ENCODE measurements at regions not wholly inside any gene's neighbourhood (a gene's known extent, or its start where the extent isn't known, plus 50 kb on each side); places are given as distances from the start of the nearest gene placed in this dataset.

DNA sequence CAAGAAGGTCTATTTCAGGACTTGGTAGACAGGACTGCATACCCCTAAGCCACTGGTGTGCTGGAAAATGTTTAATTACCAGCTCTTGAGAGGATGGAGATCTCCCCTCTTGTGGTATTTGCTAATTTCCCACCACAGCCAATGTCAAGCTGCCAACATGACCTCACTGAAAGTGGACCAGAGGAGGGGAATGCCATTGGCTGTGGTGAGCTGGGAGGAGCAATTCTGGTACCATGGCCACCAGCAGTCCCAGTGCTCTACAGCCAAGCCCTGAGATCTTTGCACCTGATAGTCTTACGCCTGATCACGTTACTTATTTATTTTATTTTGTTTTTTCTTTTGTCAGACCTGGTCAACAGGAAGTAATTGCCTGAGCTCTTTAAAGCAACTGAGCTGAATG is 82.5 kb upstream of the BCL6 start:
- no peak for DNase-seq

DNA sequence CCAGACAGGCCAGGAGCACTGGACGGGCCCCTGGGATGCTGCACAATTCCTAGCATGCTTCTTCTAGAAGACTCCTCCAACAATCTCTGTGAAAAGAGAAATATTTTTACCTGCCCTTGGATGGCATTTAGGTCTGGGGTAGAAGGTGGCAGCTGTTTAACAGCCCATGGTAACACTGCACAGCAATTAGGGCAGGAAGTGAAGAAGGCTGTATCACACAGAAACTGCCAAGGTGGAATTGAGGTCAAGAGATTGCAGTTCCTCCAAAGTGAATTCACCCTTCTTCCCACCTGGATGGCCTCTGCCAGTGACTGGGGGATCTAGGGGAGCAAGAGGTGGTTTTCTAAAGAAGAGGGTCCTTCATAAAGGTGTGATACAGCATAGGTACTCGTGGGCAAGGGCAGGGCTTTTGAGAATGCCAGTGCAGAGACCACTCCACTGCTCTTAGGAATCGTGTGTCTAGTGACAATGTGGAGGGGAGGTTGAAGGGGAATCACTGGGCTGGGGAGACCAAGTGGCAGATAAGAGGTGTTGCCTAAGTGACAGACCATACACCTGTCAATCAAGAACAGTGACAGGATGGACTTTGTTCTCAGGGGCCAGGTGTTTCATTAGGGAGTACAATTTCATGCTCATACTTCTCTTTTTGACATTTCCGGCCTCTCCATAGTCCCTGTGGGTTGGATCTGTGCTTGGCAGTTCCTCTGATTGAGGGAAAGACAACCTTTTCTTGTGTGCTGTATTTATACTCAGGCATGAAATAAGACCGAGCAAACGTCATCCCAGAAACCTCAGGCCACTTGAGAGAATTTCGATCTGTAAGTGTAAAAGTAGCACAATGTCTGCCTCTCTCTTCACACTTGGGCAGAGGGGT is 83.5 kb upstream of the BCL6 start:
- DNase-seq, result no peak

DNA sequence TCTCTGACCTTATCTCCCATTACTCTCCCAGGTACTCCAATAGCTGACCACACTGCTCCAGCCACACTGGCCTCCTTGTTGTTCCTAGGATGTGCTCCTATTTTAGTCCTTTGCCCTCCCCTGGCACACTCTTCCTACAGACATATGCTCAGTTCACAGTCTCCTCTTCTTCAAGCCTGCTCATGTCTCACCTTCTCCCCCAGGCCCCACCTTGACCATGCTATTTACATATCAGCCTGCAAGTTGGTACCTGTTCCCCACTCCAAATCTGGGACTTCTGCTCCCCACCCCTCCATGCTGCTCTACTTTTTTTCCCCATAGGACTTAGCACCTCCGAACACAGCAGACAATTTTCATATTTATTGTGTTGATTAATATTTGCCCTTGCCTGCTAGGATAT is 84.9 kb upstream of the BCL6 start:
- DNase-seq, result no peak

DNA sequence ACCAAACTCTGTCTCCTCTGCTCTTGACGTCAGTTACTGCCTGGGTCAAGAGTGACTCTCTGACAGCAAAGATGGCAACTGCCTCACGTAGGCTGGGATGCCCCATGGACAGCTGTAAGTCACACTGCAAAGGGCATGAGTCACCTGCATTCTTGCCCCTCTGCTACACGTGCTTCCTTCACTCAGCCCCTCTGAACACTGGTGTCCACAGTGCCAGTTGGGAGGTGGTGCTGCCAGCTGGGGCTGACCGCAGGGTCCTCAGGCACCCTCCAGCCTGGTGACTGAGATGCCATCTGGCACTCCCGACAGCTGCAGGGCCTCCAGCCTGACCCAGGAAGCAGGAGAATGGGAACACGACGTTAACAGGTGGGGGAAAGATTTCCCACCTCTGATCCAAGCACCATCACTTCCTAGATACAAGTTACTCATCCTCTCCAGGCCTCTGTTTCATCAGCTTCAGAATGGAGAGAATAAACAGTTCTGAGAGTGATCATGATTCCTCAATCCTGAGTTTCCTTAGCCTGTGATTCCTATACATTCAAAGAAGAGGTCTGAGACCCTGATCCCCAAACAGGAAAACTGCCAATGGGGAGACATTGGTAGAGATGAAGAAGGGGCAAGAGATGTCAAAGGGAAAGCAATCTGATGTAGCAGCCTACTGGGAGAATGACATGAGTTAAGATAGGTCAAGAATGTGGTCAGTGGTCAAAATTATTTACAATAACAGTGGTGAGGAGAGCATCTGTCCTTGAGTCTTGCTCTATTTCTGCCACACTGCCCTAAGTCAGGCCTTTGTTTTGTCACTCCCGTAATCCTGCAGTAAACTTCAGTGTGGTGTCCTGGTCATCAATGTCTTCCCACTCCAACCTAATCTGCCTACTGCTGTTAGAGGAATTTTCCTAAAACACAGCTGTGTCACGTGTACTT is 86.1 kb upstream of the BCL6 start:
- DNase-seq, result no peak

DNA sequence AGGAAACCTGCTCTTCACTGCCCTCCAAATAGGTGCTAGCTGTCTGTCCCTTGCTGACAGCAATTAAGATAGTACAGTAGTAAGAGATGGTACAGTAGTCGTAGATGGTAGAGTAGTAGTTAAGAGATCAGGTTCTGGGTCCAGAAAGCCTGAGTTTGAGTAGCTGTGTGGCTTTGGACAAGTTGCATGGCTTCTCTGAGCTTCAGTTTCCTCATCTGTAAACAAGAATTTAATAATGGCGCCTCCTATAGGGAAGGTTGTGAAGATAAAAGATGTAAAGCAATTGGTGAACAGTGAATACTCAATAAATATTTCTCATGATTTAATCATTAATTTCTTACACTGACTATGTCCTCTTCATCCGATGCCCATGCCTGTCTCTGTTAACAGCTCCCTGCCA is 86.9 kb upstream of the BCL6 start:
- DNase-seq, result no peak

DNA sequence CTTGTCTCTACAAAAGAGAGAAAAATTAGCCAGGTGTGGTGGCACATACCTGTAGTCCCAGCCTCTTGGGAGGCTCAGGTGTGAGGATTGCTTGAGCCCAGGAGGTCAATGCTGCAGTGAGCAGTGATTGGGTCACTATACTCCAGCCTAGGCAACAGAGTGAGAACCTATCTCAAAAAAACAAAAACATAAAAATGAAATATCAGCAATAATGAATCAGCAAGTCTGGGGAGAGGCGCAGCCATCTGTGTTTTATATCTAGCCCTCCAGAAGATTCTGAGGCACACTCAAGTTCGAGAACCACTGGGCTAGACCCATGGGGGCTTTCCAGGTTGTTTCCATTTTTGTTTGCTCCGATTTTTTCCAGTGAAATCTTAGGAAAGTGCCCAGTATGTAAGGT is 88.1 kb upstream of the BCL6 start:
- no peak for DNase-seq

DNA sequence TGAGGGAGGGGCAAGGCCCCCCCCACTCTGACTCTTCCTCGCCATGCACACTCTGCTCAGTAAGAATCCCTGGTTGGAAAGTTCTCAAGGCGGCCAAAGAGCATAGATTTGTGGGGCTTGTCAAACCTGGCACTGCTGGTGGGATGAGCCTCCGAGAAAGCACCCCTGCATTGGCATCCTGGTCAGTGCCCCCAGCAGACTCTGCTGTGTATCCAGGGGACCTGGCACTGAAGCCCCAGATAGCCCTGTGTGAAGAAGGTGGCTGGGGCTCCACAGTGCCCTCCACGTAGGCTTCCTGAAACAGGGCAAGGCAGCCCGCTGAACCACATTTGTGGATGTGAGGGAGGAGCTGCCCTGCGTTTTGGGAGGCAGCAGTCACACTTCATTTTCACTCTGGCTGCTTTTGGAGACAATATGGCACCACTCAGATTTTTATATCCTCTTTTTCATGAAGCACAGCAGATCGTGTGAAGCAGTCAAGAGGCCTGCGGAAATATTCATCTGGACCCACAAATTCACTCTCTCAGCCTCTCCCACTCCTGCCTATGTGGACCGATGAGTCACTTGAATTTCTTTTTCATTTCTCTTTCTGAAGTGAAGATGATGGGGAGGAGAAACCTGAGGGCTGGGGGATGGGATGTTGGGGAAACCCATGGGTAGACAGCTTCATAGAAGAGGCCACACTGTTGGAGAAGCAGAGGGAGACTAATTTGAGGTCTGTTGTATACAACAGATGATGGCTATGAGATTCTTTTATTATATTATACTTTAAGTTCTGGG is 88.7 kb upstream of the BCL6 start:
- no peak for DNase-seq

DNA sequence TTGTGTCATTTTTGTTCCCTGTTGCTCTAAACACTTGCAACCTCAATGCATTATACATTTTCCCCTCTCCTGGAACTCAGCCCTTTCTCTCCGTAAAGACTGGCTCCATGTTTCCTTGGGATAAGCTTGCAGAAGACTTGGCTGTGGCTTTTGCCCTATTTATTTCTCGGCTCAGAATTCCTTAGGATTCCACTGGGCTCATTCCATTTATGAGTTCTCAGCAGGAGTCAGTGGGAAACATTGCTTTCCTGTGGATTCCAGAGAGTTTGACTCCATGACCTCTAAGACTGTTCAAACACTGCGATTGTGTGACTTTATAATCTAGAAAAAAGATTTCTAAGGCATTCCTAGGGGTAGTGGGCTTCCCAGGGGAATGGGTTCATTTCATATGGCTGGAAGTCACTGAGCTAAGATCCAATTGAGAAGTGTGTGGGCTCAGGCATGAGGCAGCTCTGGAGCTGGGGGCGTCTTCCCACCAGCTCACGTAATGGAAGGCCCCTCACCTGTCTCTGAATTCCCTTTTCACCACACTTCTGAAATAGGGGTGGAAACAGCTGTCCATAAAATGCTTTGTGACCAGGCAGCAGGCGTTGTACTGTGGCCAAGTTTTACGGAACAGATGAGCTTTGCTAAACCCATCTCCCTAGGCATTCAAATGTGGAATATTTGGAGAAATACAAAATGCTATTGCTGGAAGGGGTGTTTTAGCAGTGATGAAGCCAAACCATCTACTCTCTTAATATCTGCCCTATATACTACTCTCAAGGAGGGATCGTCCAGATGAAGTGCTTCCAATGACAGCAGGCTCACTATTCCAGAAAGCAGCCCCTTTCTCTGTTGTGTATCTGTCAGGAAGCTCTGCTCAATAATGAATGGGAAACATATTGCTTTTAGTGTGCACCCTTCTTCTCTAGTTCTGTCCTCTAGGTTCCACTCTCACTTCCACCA is 91.8 kb upstream of the BCL6 start:
- DNase-seq, result no peak

DNA sequence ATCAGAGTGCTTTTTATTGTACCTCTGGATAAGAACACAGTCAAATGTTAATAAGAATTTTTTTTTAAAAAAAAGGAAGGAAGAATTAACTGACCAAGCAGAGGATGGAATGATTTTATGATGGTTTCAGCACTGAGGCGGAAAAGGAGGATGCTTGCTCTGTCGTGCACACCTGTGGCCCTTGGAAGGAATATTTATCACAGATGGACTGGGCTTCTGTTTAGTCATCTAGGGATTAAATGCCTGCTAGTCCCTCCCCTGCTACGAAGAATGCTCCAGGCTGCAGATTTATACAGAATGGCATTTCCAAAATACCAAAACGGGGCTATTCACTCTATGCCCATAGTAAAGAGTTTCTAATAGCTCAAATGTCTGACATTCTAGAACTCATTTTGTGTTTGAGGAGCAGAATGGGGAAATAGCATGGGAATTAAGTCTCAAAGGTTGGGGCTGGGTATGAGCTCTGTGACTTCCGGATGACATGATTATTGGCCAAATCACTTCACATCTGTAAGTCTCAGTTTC is 92.8 kb upstream of the BCL6 start:
- DNase-seq, result no peak

DNA sequence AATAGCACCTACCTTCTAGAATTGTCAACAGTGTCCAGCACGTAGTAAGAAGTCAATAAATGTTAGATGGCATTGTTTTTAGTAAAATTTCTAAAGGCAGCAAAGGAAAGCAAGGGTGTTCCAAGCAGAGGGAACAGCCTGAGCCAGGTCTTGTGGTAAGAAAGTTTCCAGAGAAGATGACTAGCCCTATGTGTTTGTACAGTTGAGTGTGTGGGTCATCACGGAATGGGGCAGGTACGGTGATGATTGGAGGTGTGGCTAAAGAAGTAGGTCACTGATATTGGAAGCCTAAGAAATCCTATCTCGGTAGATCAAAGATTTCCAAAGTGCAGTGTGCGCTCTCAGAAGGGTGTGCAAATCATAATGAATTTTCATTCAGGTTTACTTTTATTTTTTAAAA is 94.2 kb upstream of the BCL6 start:
- DNase-seq, result no peak

DNA sequence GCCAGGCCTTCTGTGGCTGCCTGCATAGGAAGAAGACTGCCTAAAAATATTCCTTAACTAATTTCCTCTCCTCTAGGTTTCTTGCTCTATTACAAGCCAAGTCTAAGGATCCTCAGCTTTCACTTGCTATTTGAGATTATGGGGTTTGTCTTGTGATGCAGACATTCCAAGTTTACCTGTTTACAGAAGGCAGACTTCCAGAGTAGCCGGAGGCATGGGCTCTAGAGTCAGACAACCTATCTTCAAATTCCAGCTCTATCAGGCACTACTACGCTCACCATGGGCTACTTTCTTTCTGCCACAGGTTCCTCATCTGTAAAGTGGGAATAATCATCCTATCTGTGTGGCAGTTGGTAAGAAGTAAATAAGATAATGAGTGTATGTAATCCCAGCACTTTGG is 95.6 kb upstream of the BCL6 start:
- no peak for DNase-seq

DNA sequence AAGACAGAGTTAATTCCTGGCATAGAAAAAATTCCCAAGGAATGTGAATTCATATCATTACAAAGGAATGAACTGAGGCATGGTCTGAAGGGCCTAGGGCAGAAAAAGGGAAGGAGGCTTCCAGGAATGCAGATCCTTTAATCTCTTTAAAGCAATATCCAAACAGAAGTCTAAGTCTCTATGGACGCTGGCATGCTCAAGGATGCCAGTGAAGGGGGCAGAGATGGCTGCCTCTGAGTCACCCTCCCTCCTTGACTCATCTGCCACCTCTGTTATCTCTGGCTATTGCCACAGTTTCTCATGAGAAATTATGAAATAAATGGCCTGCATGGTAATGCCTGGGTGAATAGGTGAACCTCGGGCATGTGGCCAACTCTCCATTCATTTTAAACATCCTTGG is 96.3 kb upstream of the BCL6 start:
- no peak for DNase-seq

DNA sequence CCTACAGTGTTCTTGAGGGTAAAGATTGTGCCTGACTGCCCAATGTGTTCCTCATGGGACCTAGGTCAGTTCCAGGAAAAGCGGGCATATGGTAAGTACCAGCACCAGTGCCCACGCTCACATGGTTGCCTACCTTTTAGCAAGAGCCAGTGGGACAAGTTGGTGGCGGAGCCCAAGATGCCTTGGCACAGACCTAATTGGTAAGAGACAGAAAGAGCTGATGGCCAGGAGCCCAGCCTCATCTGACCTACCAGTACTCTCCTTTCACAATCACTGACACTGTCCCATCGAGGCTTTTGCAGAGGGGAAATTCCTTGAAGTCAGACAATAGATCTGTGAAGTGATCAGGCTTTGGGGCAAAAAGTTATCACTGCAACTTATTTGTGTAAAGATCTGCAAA is 98.4 kb upstream of the BCL6 start:
- DNase-seq, result no peak

DNA sequence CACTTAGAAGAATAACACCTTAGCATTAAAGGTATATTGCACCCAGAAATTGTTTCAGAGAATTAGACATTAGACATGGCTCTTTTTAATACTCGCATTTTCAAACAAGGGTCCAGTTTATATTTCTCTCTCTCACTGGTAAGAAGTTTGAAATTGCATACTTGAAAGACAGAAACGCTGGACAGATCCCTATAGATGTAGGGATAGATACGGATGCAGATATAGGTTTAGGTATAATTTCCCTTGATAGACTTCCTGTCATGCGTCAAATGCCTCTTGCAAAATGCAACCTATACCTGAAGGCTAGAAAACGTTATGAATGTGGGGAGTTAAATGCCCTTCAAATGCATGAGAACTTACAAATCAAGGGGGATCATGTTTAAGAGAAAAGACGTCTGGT is 99.4 kb upstream of the BCL6 start:
- DNase-seq, result no peak

DNA sequence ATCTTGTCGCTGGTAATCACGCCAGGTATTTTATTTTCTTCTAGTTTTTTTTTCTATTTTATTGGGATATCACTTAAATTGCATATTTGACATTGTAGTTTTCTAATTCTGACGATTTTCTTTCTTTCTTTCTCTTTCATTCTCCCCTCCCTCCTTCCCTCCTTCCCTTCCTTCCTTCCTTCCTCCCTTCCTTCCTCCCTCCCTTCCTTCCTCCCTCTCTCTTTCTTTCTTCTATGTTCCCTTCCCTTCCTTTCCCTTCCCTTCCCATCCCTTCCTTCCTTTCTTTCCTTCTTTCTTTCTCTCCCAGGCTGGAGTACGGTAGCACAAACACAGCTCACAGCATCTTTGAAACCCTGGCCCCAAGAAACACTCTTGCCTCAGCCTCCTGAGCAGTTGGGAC is 100.6 kb upstream of the BCL6 start:
- DNase-seq, result no peak

DNA sequence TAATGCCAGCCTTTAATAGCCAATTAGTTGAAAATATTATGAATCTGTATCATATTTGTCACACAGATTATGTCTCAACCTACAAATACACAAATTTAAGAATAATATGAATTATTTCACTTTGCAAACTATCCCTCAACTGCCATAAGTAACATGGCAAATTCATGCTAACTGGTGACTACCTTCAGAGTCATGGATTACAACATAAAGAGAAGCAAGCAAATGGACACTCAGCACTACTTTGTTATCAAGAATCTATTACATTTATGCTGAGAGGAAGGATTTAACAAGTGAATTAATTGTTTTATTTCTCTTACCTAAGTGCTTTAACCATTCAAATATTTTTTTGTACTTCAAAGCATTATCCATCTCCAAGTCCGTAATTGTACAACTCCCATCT is 103.1 kb upstream of the BCL6 start:
- DNase-seq, result no peak

DNA sequence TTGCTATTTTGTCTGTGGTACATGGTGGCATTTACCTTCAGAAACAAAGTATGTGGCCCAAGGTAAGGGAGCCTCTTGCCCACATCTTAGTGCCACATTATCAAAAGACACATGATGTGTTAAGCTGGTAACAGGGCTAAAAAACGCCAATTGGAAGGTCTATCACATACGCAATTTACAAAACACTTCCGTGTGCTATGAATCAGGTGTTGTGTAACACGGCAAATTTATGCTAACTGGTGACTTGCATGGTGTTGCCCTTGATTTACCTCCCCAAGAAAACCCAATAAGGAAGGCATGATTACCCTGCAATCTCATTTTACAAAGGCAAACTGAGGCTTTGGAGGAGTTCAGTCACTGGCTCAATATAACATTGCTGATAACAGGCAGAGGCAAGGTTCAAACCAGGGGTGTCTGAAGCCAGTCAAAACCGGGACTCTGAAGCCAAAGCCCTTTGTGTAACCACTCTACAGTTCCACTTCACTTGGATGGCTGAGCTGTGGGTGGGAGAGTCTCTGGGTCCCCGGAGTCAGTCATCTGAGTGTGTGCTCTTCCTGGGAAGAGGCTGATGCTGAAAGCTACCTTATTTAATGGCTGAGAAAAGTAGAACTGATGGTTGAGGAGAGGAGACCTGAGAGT is 103.9 kb upstream of the BCL6 start:
- no peak for DNase-seq

DNA sequence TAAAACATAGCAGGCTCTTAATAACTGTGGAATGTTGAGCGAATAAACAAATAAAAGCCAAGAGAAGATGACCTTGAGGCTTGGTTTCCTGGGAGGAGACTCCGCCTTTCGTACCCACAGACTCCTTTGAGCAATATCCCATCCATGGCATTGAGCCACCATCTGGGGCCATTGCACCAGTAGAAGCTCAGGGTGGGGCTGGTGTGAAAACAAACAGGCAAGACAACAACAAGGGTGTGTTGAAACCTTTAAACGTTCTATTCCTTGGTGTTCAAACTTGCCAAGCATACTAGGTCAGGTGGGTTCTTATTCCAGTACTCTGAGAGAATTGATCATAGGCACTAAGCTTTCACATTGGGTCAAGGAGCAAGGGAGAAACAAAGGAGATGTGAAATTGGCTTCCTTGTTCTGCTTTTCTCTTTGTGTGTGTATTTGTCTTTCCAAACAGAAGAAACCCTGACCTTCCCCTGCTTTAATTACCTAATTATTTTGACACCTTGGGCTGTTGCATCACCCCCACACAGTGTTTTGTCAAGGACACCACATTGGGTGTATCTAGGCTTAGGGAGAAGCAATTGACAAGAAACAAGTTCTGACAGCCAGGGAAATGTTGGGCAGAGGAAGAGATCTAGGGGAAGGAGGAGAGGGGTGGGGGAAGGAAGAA is 105.1 kb upstream of the BCL6 start:
- no peak for DNase-seq

DNA sequence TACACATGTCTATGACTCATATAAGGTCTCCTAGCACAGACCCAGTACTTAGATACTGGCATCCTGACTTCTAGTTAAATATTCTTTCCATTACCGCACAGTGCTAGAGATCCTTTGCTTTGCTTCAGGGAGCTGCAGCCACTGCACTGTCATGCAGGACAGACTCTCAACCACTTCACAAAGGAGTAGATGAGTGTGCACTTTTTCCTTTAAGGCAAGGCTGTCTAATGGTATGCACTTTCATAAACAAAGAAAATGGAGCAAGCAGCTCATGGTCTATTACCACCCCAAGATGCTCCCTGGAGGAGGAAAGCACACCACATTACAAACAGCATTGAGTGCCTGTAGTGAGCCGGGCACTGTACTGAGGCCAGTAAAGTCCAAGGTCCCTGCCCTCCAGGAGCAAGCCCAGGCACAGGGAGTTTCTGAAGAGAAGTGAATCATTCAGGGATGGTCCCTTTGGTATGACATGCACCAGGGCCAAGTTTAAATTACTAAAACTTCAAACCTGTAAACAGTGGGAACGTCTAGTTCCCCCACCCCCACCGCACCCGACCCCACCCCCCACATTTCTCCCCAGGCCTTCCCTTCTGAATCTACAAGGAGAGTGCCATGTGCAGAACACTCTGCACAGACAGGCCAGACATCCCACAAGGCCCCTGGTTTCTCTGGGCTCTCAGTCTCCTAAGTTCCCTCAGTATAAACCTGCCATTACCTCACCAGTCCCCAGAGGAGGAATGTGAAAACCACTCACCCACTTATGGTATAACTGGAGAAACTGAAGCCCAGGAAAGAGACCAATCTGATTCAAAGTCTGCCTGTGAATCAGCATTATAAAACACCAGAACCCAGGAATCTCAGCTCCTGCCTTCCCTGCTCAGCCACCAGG is 107.8 kb upstream of the BCL6 start:
- DNase-seq, result no peak

DNA sequence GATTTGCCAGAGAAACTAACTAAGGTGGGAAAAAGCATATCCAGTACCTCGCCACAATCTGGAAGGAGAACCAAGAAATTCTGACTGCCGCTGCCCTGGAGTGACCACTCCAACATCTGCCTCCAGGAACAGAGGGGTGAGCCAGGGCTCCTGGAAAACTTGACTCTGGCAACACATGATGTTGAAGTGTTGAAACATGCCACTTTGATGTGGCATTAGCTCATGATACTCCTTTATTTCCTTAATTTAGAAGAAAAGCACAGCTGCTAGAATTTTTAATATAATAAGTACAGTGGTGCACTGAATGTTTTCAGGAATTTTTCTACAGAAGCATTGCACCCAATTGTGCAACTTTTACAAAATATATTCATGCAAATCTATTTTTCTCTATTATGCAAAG is 109.9 kb upstream of the BCL6 start:
- DNase-seq, result no peak

Measured in NCI-H1092 treated with DMSO at 0.1 percent for 48 hours (cell line).